ENCODE measurements at regions not wholly inside any gene's neighbourhood (a gene's known extent, or its start where the extent isn't known, plus 50 kb on each side); places are given as distances from the start of the nearest gene placed in this dataset.
A peak's percentile ranks its signal among the peaks of the same experiment; 100 is the strongest.
"Not testable (repeated sequence)": the region's sequence is repeated elsewhere in the genome, so short reads cannot be mapped to it uniquely, and the experiment has no call there.

DNA sequence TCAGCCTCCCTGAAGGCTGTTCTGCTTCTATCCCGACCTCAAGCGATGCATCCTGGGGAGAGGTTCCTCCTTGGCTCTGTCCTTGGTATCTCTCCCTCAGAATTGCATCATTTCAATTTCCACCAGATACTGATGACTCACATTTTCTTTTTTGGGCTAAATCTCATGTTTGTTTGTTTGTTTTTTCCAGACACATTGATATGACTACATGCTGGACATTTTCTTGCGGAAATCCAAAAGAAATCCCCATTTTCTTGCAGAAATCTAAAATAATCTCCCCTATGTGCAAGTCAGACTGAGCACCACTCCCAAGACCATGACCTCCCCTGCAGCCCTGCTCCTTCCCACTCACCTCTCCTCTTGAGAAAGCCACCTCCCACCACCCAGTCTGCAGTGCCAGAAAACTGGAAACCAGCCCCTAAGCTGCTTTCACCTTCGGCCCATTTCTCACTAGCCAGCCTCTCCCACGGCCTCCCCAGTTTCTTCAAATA is 260.2 kb upstream of the PRKCQ start:
- Histone ChIP-seq H3K36me3 (ENCODE audit: insufficient read depth, low read length) (peaks cover 34% of the 10 kb centered on the region), H3K27ac (ENCODE audit: low read depth, low read length) (no peak overlapping the region), H3K9ac (ENCODE audit: low read depth, low read length) (no peak overlapping the region), H3K27me3 (ENCODE audit: insufficient read depth, low read length) (no peaks in the 10 kb centered on the region), H3K9me3 (ENCODE audit: insufficient read depth, low read depth, low read length) (peaks cover 36% of the 10 kb centered on the region), H3K4me3 (ENCODE audit: low read length) (no peak overlapping the region), H3K4me1 (ENCODE audit: insufficient read depth, low read length) (no peaks in the 10 kb centered on the region)
- WGBS, result 95% methylated on average over 5 of the region's 5 CpGs

DNA sequence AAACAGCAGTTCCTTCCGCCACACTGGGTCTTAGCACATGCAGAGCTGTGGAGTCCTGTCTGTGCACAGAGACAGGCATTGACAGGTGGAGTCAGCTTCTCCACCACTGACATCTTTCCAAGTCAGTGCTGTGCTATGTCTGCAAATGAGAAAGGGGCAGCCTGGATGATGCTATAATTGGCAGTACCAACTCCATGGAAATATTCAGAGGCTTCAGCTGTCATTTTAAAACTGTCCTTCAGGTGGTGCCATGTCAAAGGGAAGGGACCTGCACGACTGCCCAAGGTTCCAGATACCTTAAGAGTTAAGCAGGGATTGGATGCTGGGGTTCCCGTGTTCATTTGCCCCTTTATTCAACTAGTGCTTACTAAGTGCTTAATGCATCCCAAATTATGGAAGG is 258.0 kb upstream of the PRKCQ start:
- Histone ChIP-seq H3K27me3 (ENCODE audit: insufficient read depth, low read length) (no peaks in the 10 kb centered on the region), H3K36me3 (ENCODE audit: insufficient read depth, low read length) (peaks cover 30% of the 10 kb centered on the region), H3K4me3 (ENCODE audit: low read length) (no peak overlapping the region), H3K9ac (ENCODE audit: low read depth, low read length) (no peak overlapping the region), H3K4me1 (ENCODE audit: insufficient read depth, low read length) (peaks cover 5% of the 10 kb centered on the region; the same call in 1 of the 2 replicates), H3K27ac (ENCODE audit: low read depth, low read length) (no peak overlapping the region), H3K9me3 (ENCODE audit: insufficient read depth, low read depth, low read length) (peaks cover 27% of the 10 kb centered on the region)
- WGBS, result 93% methylated on average over 3 of the region's 3 CpGs

DNA sequence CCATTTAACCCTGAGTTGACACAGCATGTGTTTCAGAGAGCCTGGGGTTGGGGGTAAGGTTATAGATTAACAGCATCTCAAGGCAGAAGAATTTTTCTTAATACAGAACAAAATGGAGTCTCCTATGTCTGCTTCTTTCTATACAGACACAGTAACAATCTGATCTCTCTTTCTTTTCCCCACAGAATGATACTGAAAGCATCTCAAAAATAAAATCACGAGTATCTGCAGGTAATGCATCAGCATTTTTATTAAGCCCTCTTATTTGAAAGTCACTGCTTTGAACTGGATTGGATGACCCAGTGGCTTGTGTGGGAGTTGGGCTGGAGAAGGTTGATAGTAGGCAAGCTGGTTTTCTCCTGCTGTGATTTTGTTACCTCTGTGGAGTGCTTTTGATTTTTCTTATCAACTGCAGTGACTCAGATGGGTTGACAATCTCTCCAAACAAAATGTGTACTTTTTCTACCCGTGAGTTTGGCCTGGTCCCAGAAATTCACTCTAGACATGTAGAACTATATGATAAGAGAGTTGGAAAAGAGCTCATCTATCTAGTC is 253.5 kb upstream of the PRKCQ start:
- H3K4me1 ChIP-seq (ENCODE audit: insufficient read depth, low read length), result peaks cover 10% of the 10 kb centered on the region
- no peak overlapping the region for H3K9ac ChIP-seq (ENCODE audit: low read depth, low read length)
- H3K27me3 ChIP-seq (ENCODE audit: insufficient read depth, low read length), result no peaks in the 10 kb centered on the region
- H3K36me3 ChIP-seq (ENCODE audit: insufficient read depth, low read length), result peaks cover 4% of the 10 kb centered on the region; the same call in 1 of the 2 replicates
- peak overlapping the region; percentile 55; the same call in 1 of the 2 replicates for H3K27ac ChIP-seq (ENCODE audit: low read depth, low read length)
- no peak overlapping the region for H3K4me3 ChIP-seq (ENCODE audit: low read length)
- peaks cover 6% of the 10 kb centered on the region for H3K9me3 ChIP-seq (ENCODE audit: insufficient read depth, low read depth, low read length)
- WGBS, result 90% methylated on average over 2 of the region's 2 CpGs

DNA sequence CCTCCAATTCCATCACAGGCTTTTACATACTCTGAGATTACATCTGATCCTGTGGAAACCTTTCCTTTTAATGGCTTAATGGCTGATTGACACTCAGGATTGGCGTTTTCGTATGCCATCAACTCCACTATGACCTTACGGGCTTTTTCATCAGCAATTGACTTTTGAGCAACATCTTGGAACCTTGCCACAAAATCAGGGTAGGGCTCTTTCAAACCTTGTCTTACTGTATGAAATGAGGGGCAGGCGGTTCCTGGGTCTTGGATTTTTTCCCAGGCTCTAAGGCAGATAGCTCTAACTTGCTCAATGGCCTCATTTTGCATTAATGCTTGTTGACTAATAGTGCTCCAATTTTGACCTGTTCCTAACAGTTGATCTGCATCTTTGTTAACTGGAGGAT is 250.9 kb upstream of the PRKCQ start:
- H3K27ac ChIP-seq (ENCODE audit: low read depth, low read length); H3K4me3 ChIP-seq (ENCODE audit: low read length); H3K9me3 ChIP-seq (ENCODE audit: insufficient read depth, low read depth, low read length); H3K27me3 ChIP-seq (ENCODE audit: insufficient read depth, low read length); H3K36me3 ChIP-seq (ENCODE audit: insufficient read depth, low read length); H3K9ac ChIP-seq (ENCODE audit: low read depth, low read length): not testable (repeated sequence)
- 94% methylated on average over 4 of the region's 4 CpGs for WGBS
- H3K4me1 ChIP-seq (ENCODE audit: insufficient read depth, low read length), result peaks cover 10% of the 10 kb centered on the region

DNA sequence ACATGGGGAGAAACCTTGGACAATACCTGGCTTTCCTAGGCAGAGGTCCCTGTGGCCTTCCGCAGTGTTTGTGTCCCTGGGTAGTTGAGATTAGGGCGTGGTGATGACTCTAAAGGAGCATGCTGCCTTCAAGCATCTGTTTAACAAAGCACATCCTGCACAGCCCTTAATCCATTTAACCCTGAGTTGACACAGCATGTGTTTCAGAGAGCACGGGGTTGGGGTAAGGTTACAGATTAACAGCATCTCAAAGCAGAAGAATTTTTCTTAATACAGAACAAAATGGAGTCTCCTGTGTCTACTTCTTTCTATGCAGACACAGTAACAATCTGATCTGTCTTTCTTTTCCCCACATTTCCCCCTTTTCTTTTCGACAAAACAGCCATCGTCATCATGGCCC is 244.7 kb upstream of the PRKCQ start:
- not testable (repeated sequence) for H3K9me3 ChIP-seq (ENCODE audit: insufficient read depth, low read depth, low read length); H3K36me3 ChIP-seq (ENCODE audit: insufficient read depth, low read length); H3K4me3 ChIP-seq (ENCODE audit: low read length); H3K27ac ChIP-seq (ENCODE audit: low read depth, low read length); H3K27me3 ChIP-seq (ENCODE audit: insufficient read depth, low read length); H3K9ac ChIP-seq (ENCODE audit: low read depth, low read length)
- peaks cover 12% of the 10 kb centered on the region for H3K4me1 ChIP-seq (ENCODE audit: insufficient read depth, low read length)
- WGBS, result 73% methylated on average over 3 of the region's 5 CpGs

DNA sequence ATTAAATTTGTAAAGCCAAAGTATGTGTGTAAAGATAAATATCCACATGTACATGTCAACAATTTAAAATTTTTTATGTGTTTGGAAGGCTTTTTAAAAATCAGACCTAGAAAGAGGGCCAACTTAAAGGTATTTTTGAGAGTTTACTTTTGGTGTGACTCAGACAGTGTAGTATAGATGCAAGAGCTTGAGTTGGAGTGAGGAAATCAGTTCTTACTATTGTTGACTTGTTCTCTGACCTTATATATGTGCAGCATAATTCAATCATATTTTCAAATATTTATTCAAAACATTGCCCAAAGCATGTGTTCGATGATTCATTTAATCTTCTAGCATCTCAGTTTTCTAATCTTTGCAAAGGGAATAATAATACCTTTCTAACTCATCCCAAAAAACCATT is 243.7 kb upstream of the PRKCQ start:
- no peak overlapping the region for H3K9ac ChIP-seq (ENCODE audit: low read depth, low read length)
- peaks cover 12% of the 10 kb centered on the region for H3K4me1 ChIP-seq (ENCODE audit: insufficient read depth, low read length)
- no peaks in the 10 kb centered on the region for H3K36me3 ChIP-seq (ENCODE audit: insufficient read depth, low read length)
- H3K27me3 ChIP-seq (ENCODE audit: insufficient read depth, low read length), result no peaks in the 10 kb centered on the region
- peak overlapping the region; percentile 46; the same call in 1 of the 2 replicates for H3K27ac ChIP-seq (ENCODE audit: low read depth, low read length)
- H3K4me3 ChIP-seq (ENCODE audit: low read length), result no peak overlapping the region
- WGBS, result 64% methylated on average over 1 of the region's 1 CpG
- H3K9me3 ChIP-seq (ENCODE audit: insufficient read depth, low read depth, low read length), result no peaks in the 10 kb centered on the region

DNA sequence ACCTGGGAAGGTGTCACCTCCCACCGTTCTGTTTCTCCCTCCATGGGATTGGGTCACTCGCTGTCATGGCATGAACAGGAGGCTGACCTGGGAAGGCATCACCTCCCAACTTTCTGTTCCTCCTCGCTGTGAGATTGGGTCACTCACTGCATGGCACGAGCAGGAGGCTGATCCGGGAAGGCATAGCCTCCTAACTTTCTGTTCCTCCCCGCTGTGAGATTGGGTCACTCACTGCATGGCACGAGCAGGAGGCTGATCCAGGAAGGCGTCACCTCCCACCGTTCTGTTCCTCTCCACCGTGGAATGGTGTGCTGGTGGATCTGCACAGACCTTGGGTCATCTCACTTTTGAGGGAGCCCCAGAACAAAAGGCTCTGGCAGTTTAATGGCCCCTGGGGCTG is 239.2 kb upstream of the PRKCQ start:
- no peaks in the 10 kb centered on the region for H3K9me3 ChIP-seq (ENCODE audit: insufficient read depth, low read depth, low read length)
- no peaks in the 10 kb centered on the region; the same call in 1 of the 2 replicates for H3K36me3 ChIP-seq (ENCODE audit: insufficient read depth, low read length)
- peaks cover 21% of the 10 kb centered on the region for H3K4me1 ChIP-seq (ENCODE audit: insufficient read depth, low read length)
- no peak overlapping the region for H3K27ac ChIP-seq (ENCODE audit: low read depth, low read length)
- no peaks in the 10 kb centered on the region for H3K27me3 ChIP-seq (ENCODE audit: insufficient read depth, low read length)
- 92% methylated on average over 10 of the region's 10 CpGs for WGBS
- H3K9ac ChIP-seq (ENCODE audit: low read depth, low read length), result no peak overlapping the region
- H3K4me3 ChIP-seq (ENCODE audit: low read length), result no peak overlapping the region

DNA sequence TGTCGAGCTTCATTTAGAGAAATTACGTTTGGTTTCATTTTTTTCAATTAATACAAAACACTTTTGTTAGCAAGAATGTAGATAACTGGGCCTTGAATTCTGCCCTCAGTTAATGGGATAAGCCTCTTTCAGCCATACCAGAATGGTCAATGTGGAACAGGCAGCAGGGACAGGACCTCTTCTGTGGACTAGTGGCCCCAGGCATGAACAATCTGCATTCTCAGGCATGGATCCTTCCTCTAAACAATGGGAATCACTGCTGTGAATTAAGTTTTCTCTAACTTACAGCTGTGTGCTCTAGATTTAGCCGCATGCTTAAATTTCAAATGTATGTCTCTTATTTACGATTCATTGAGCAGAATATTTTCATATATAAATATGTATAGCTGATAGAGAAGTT is 237.7 kb upstream of the PRKCQ start:
- 97% methylated on average over 3 of the region's 4 CpGs for WGBS
- Histone ChIP-seq H3K27me3 (ENCODE audit: insufficient read depth, low read length) (no peaks in the 10 kb centered on the region), H3K9ac (ENCODE audit: low read depth, low read length) (no peak overlapping the region), H3K36me3 (ENCODE audit: insufficient read depth, low read length) (no peaks in the 10 kb centered on the region; the same call in 1 of the 2 replicates), H3K9me3 (ENCODE audit: insufficient read depth, low read depth, low read length) (no peaks in the 10 kb centered on the region), H3K4me1 (ENCODE audit: insufficient read depth, low read length) (peaks cover 24% of the 10 kb centered on the region), H3K4me3 (ENCODE audit: low read length) (no peak overlapping the region), H3K27ac (ENCODE audit: low read depth, low read length) (no peak overlapping the region)

DNA sequence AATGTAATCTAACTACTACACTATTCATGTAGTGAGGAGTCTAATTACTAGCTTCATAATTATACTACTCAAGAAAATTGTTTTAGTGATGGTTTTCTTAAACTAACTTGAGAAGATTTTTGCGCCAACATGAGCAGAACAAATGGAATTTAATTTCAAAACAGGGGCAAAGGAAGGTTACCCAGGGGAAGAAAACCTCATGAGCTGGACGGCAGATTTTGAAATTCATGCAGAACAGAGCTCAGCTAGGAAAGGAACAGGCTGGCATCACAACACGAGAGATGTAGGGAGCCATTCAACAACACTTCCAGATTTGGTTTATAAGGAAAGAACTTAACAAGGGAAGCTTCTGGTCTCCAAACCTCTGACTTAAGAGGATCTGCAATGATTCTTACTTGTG is 235.3 kb upstream of the PRKCQ start:
- H3K27ac ChIP-seq (ENCODE audit: low read depth, low read length), result no peak overlapping the region
- H3K4me1 ChIP-seq (ENCODE audit: insufficient read depth, low read length), result peaks cover 24% of the 10 kb centered on the region
- no peak overlapping the region for H3K9ac ChIP-seq (ENCODE audit: low read depth, low read length)
- peaks cover 7% of the 10 kb centered on the region; the same call in 1 of the 2 replicates for H3K36me3 ChIP-seq (ENCODE audit: insufficient read depth, low read length)
- 91% methylated on average over 3 of the region's 3 CpGs for WGBS
- H3K9me3 ChIP-seq (ENCODE audit: insufficient read depth, low read depth, low read length), result peaks cover 7% of the 10 kb centered on the region; the same call in 1 of the 2 replicates
- no peaks in the 10 kb centered on the region for H3K27me3 ChIP-seq (ENCODE audit: insufficient read depth, low read length)
- no peak overlapping the region for H3K4me3 ChIP-seq (ENCODE audit: low read length)

DNA sequence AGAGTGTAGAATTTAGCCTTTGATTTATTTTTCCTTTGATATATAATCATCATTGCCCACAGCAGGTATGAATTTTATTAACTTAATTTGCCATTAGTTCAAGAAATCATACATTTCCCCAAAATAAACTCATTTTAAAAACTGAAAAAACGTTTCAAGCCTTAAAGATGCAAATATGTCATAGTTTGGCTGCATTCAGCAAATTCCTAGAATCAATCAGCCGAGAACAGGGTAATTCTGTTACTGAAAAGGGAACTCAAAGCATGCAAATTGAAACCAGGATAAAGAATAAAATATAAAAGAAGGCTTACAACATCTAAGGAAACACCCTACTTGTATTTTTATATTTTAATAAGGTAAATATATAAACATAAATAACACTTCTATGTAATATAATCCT is 233.8 kb upstream of the PRKCQ start:
- Histone ChIP-seq H3K36me3 (ENCODE audit: insufficient read depth, low read length) (peaks cover 11% of the 10 kb centered on the region; the same call in 1 of the 2 replicates), H3K27ac (ENCODE audit: low read depth, low read length) (no peak overlapping the region), H3K9me3 (ENCODE audit: insufficient read depth, low read depth, low read length) (peaks cover 14% of the 10 kb centered on the region; the same call in 1 of the 2 replicates), H3K27me3 (ENCODE audit: insufficient read depth, low read length) (no peaks in the 10 kb centered on the region), H3K4me3 (ENCODE audit: low read length) (no peak overlapping the region), H3K9ac (ENCODE audit: low read depth, low read length) (no peak overlapping the region), H3K4me1 (ENCODE audit: insufficient read depth, low read length) (peaks cover 20% of the 10 kb centered on the region)
- WGBS, result 57% methylated on average over 2 of the region's 2 CpGs

DNA sequence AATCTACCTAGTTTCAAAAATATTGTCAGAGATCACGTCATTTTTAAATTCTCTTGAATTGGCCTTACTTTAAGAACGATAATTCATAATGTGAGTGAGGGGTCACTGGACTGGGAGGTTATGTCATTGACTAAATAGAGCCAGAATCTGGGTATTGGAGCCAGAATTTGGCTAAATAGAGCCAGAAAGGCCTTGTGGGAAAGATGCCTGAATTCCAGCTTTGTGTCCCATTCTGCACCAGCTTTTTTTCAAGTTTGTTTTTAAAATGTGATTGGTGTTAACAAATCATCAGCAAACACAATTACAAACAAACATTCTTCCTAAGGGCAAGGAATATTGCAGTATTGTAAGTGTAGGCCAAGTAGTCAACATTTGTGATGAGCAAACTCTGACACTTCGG is 233.2 kb upstream of the PRKCQ start:
- peaks cover 14% of the 10 kb centered on the region; the same call in 1 of the 2 replicates for H3K9me3 ChIP-seq (ENCODE audit: insufficient read depth, low read depth, low read length)
- H3K36me3 ChIP-seq (ENCODE audit: insufficient read depth, low read length), result peaks cover 11% of the 10 kb centered on the region; the same call in 1 of the 2 replicates
- H3K27me3 ChIP-seq (ENCODE audit: insufficient read depth, low read length), result no peaks in the 10 kb centered on the region
- 84% methylated on average over 3 of the region's 3 CpGs for WGBS
- H3K27ac ChIP-seq (ENCODE audit: low read depth, low read length), result no peak overlapping the region
- no peak overlapping the region for H3K9ac ChIP-seq (ENCODE audit: low read depth, low read length)
- peaks cover 20% of the 10 kb centered on the region for H3K4me1 ChIP-seq (ENCODE audit: insufficient read depth, low read length)
- H3K4me3 ChIP-seq (ENCODE audit: low read length), result no peak overlapping the region

DNA sequence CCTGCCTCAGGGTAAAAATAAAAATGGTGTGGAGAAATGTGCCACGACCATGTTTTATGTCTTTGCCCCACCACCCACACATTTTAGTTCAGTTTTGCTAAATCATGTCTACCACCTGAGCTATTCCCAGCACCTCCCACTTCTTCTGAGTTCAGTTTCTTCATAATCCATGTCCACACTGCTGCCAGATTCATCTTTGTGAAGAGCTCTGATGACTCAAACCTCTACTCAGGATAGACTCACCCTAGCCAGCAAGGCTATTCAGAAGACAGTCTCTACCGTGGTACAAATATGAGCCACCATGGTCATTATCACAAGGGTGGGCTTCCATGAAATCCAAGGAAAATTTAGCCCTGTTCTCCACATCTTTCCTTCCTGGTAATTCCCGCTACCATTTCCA is 231.1 kb upstream of the PRKCQ start:
- H3K4me1 ChIP-seq (ENCODE audit: insufficient read depth, low read length), result peaks cover 20% of the 10 kb centered on the region
- no peak overlapping the region for H3K27ac ChIP-seq (ENCODE audit: low read depth, low read length)
- H3K9me3 ChIP-seq (ENCODE audit: insufficient read depth, low read depth, low read length), result peaks cover 14% of the 10 kb centered on the region; the same call in 1 of the 2 replicates
- no peaks in the 10 kb centered on the region for H3K27me3 ChIP-seq (ENCODE audit: insufficient read depth, low read length)
- H3K36me3 ChIP-seq (ENCODE audit: insufficient read depth, low read length), result peaks cover 11% of the 10 kb centered on the region; the same call in 1 of the 2 replicates
- no peak overlapping the region for H3K4me3 ChIP-seq (ENCODE audit: low read length)
- no peak overlapping the region for H3K9ac ChIP-seq (ENCODE audit: low read depth, low read length)
- 90% methylated on average over 3 of the region's 3 CpGs for WGBS

All from HUES64 (cell line).